ENCODE measurements at regions not wholly inside any gene's neighbourhood (a gene's known extent, or its start where the extent isn't known, plus 50 kb on each side); places are given as distances from the start of the nearest gene placed in this dataset.

GRCh38 chr5:108649106-108649505 is 98.6 kb upstream of the FER start:
- no peak for DNase-seq

- DNase-seq: peak; percentile 67
Observed at GRCh38 chr5:108642170-108642906, 105.4 kb upstream of the FER start.

- DNase-seq: no peak
Observed at GRCh38 chr5:108641596-108641995, 106.1 kb upstream of the FER start.

- no peak for DNase-seq
Observed at GRCh38 chr5:108639366-108639765, 108.3 kb upstream of the FER start.

GRCh38 chr5:108638021-108638420 is 109.7 kb upstream of the FER start:
- DNase-seq: no peak

GRCh38 chr5:108637134-108637533 is 110.6 kb upstream of the FER start:
- no peak for DNase-seq

GRCh38 chr5:108636135-108636853 is 111.4 kb upstream of the FER start:
- DNase-seq: no peak

- DNase-seq: no peak
Observed at GRCh38 chr5:108634617-108635288, 112.9 kb upstream of the FER start.

GRCh38 chr5:108634010-108634616 is 113.6 kb upstream of the FER start:
- DNase-seq: no peak

- DNase-seq: no peak
Observed at GRCh38 chr5:108629779-108630528, 117.7 kb upstream of the FER start.

GRCh38 chr5:108625654-108626053 is 122.0 kb upstream of the FER start:
- no peak for DNase-seq

- no peak for DNase-seq
Observed at GRCh38 chr5:108623826-108624225, 123.9 kb upstream of the FER start.

- no peak for DNase-seq
Observed at GRCh38 chr5:108620516-108620915, 127.2 kb upstream of the FER start.

GRCh38 chr5:108619815-108620214 is 127.9 kb upstream of the FER start:
- DNase-seq: no peak

GRCh38 chr5:108617467-108618435 is 129.9 kb upstream of the FER start:
- no peak for DNase-seq

GRCh38 chr5:108615216-108615615 is 132.5 kb upstream of the FER start:
- no peak for DNase-seq

- DNase-seq: no peak
Observed at GRCh38 chr5:108607421-108607820, 140.3 kb upstream of the FER start.

- no peak for DNase-seq
Observed at GRCh38 chr5:108606185-108606584, 141.5 kb upstream of the FER start.

GRCh38 chr5:108602830-108603229 is 144.9 kb upstream of the FER start:
- DNase-seq: no peak

- DNase-seq: no peak
Observed at GRCh38 chr5:108590799-108591198, 156.9 kb upstream of the FER start.

- no peak for DNase-seq
Observed at GRCh38 chr5:108588323-108588722, 159.4 kb upstream of the FER start.

- DNase-seq: no peak
Observed at GRCh38 chr5:108587821-108588220, 159.9 kb upstream of the FER start.

All from NCI-H774 (cell line).